ENCODE measurements at regions not wholly inside any gene's neighbourhood (a gene's known extent, or its start where the extent isn't known, plus 50 kb on each side); places are given as distances from the start of the nearest gene placed in this dataset.

DNA sequence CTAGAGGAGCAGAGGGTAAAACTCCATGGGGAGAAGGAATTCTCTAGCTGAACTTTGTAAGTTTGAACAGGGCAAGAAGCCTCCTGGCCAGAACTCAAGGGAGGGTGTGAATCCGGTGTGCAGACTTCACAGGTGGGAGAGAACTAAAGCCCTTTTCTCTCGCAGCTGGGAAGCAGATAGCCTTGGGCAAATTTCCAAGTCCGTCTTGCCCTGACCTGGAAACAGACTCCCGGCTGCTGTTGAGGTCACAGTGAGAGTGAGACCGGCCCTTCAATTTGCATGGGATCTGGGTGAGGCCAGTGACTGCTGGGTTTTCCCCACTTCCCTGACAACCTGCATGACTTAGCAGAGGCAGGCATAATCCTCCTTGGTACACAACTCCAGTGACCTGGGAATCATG lies 94.5 kb upstream of the ZNF827 start:
- no peak for DNase-seq
- Mint-ChIP-seq H3K9me3 (no peaks in the 10 kb centered on the region), H3K27ac (no peak overlapping the region), H3K4me3 (no peak overlapping the region), H3K4me1 (ENCODE audit: low read depth in 2 of 2) (no peaks in the 10 kb centered on the region), H3K27me3 (peaks cover 30 to 37% of the 10 kb centered on the region in 2 donors), H3K36me3 (ENCODE audit: insufficient read depth) (no peaks in the 10 kb centered on the region)
- no peak for ATAC-seq (replicated peaks)

DNA sequence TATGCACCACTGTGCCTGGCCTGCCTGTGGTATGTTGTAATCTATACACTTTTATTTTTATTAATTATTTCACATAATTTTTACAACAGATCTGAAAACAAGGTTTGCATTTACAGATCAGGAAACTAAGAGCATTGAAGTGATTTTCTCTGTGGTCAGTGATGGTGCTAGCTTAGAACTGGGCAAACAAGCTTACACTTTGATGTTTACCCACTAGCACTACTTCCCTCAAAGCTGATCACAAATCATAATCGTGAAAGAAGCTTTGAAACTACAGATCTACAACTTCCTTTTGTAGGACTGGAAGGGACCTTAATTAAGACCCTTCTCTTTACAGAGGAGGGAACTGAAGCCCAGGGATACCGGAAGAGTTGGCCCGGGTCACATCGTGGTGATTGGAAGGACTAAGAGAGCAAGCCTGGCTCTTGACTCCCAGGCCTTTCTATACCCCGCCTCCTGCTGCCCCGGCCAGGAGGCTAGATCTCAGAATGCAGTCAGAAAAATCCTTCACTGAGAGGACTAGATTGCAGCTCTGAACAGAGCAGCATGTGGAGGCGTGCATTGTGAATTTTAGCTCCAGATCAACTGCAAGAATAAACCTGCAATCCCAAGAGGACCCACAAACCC lies 93.7 kb upstream of the ZNF827 start:
- Mint-ChIP-seq H3K9me3 (no peaks in the 10 kb centered on the region), H3K27me3 (peaks cover 31 to 41% of the 10 kb centered on the region in 2 donors), H3K4me1 (ENCODE audit: low read depth in 2 of 2) (no peaks in the 10 kb centered on the region), H3K4me3 (no peak overlapping the region), H3K27ac (no peak overlapping the region), H3K36me3 (ENCODE audit: insufficient read depth) (no peaks in the 10 kb centered on the region)
- DNase-seq (no peak), ATAC-seq (replicated peaks) (no peak)

DNA sequence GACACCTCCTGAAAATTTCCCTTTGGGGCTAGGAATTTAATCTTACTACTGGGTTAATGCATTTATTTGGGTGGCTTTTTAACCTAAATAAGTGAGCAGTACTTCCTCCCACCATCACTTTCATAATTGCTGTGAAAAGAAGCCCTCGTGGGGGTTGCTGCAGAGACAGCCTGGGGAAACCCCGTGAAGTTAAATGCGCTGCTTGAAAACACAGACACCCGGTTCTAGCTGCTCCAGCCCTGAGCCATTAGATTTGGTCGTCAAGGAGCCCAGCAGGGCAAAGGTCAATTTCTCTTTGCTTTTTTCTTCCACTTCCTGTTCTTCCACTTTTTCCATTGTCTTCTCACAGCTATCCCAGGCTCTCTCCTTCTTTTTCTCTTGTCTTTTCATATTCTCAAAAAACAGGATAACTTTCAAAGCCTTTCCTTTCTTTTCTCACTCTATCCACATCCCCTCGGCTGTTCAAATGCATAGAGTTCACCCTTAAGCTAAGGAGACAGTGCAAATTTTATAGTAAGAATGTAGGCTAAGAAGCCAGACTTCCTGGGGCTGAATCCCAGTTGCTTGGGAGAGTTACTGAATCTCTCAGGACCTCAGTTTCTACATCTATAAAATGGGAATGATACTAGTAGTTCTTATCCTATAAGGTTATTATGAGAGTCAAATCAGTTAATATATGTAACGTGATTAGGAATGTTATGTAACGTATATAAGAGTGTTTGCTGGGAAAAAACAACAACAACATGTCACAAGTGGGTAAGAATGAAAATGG lies 91.5 kb upstream of the ZNF827 start:
- no peak overlapping the region for H3K27ac Mint-ChIP-seq
- no peaks in the 10 kb centered on the region for H3K36me3 Mint-ChIP-seq (ENCODE audit: insufficient read depth)
- no peak for DNase-seq

DNA sequence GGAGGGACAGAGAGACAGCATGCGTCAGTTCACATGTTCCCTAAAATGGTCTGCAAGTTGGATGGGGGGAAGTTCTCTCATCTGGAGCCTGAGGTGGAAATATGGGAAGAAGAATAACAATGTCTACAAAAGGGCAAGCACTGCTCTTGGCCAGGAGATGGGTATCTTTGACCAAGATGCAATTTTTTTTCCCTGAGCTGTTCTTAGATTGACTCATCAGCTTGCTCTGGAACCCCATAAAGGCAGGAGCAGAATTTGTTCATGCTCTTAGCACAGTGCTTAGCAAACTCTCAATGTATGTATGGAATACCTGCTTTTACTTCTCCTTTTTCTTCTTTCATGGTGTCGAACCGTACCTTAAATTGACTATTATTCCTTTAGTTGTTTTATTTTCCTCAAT lies 90.5 kb upstream of the ZNF827 start:
- Mint-ChIP-seq H3K27ac (no peak overlapping the region), H3K36me3 (ENCODE audit: insufficient read depth) (no peaks in the 10 kb centered on the region), H3K9me3 (no peaks in the 10 kb centered on the region), H3K4me1 (ENCODE audit: low read depth in 2 of 2) (no peaks in the 10 kb centered on the region), H3K4me3 (no peak overlapping the region), H3K27me3 (peaks cover 47 to 63% of the 10 kb centered on the region in 2 donors)
- ATAC-seq (replicated peaks) (no peak), DNase-seq (no peak)

More for the DNA sequence above, 91.5 kb upstream of the ZNF827 start:
- ATAC-seq (replicated peaks) = peak; percentile 42
- no peak overlapping the region for H3K4me3 Mint-ChIP-seq
- H3K4me1 Mint-ChIP-seq (ENCODE audit: low read depth in 2 of 2) = no peaks in the 10 kb centered on the region
- peaks cover 47 to 61% of the 10 kb centered on the region in 2 donors for H3K27me3 Mint-ChIP-seq
- no peaks in the 10 kb centered on the region for H3K9me3 Mint-ChIP-seq

DNA sequence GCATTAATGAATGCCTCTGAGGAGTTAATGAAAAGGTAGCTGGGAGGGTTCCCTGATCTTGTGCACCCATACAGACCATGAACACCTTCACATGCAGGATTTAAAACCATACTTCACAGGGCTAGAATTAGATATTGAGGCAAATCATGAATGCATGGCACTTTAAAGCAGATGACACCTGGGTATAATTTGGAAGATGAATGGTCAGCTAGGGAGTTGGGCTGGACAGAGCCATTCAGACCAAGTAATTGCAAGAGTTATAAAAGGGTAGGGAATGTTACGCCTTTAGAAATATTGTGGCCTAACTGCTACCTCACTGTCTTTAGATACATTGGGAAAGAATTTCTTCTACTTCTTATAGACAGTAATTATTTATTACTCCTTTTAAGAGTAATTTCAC lies 89.1 kb upstream of the ZNF827 start:
- Mint-ChIP-seq H3K9me3 (no peaks in the 10 kb centered on the region), H3K4me3 (no peak overlapping the region), H3K27me3 (peaks cover 37 to 62% of the 10 kb centered on the region in 2 donors), H3K27ac (no peak overlapping the region), H3K4me1 (ENCODE audit: low read depth in 2 of 2) (no peaks in the 10 kb centered on the region), H3K36me3 (ENCODE audit: insufficient read depth) (no peaks in the 10 kb centered on the region)
- ATAC-seq (replicated peaks) = no peak
- DNase-seq = no peak

DNA sequence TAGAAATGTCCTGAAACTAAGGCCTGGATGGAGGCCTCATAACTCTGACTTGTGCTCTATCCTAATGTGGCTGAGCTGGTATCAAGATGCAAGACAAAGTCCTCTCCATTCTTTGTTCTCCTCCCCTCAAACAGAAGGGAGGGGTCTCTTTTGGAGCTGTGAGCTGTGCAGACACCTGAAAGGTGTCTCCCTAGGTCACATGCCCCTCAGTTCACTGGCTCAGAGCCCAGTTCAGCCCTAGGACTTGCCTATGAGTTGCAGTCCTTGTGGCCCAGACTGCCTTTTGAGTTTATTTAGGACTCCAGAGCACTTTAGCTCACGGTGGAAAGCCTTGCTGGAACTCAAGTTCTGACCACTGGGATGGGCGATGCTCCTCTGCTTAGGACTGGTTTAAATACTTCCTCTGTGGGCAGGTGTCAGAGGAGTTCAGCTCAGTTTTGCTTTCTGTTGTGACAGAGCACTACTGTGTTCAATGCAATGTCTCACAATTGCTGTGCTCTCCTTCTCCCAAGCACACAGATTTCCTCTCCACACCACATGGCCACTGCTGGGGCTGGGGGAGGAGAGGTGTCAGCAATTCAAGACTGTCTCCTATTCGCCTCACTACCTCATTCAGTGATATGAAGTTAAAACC lies 84.8 kb upstream of the ZNF827 start:
- H3K27ac Mint-ChIP-seq = no peak overlapping the region
- H3K9me3 Mint-ChIP-seq = no peaks in the 10 kb centered on the region
- no peaks in the 10 kb centered on the region for H3K36me3 Mint-ChIP-seq (ENCODE audit: insufficient read depth)
- peaks cover 44 to 63% of the 10 kb centered on the region in 2 donors for H3K27me3 Mint-ChIP-seq
- ATAC-seq (replicated peaks) = no peak
- no peak overlapping the region for H3K4me3 Mint-ChIP-seq
- DNase-seq = no peak
- no peaks in the 10 kb centered on the region for H3K4me1 Mint-ChIP-seq (ENCODE audit: low read depth in 2 of 2)

DNA sequence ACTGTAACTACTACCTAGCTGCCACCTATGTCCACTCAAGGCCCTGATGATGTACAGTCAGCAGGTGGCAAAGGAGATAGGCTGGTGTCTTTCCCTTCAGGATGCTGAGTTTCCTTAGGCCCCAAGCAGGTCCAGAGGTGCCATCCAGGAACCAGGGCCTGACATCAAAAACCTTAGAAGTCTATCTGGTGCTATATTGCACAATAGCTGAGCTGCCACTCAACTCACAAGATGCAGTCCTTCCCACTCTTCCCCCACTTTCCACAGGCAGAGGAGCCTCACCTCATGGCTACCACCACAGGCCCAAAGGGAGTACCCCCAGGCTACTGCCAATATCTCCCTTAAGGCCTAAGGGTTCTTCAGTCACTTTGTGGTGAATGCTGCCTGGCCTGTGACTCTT lies 83.9 kb upstream of the ZNF827 start:
- ATAC-seq (replicated peaks) (no peak), DNase-seq (no peak)
- Mint-ChIP-seq H3K4me3 (no peak overlapping the region), H3K9me3 (no peaks in the 10 kb centered on the region), H3K27me3 (peaks cover 48 to 70% of the 10 kb centered on the region in 2 donors), H3K36me3 (ENCODE audit: insufficient read depth) (no peaks in the 10 kb centered on the region), H3K4me1 (ENCODE audit: low read depth in 2 of 2) (no peaks in the 10 kb centered on the region), H3K27ac (no peak overlapping the region)

DNA sequence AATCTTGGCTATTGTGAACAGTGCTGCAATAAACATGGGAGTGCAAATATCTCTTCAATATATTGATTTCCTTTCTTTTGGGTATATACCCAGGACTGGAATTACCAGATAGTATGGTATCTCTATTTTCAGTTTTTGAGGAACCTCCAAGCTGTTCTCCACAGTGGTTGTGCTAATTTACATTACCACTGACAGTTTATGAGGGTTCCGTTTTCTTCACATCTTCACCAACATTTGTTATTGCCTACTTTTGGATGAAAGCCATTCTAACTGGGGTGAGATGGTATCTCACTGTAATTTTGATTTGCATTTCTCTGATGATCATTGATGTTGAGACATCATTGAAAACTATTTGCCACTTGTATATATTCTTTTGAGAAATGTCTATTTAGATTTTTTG lies 79.6 kb upstream of the ZNF827 start:
- no peaks in the 10 kb centered on the region for H3K4me1 Mint-ChIP-seq (ENCODE audit: low read depth in 2 of 2)
- no peak overlapping the region for H3K27ac Mint-ChIP-seq
- ATAC-seq (replicated peaks) (no peak), DNase-seq (no peak)
- no peaks in the 10 kb centered on the region for H3K9me3 Mint-ChIP-seq
- no peak overlapping the region for H3K4me3 Mint-ChIP-seq
- H3K27me3 Mint-ChIP-seq = peaks cover 32 to 39% of the 10 kb centered on the region in 2 donors
- H3K36me3 Mint-ChIP-seq (ENCODE audit: insufficient read depth) = no peaks in the 10 kb centered on the region

DNA sequence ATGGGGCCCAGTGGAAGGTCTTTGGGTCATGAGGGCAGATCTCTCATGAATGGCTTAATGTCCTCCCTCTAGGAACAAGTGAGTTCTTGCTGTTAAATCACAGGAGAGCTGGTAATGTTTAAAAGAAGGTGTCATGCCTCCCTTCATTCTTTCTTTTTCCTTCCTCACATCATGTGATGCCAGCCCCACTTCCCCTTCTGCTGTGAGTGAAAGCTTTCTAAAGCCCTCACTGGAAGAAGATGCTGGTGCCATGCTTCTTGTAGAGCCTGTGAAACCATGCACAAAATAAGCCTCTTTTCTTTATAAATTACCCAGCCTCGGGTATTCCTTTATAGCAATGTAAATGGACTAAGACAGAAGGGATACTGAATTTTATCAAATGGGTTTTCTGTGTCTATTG lies 66.1 kb upstream of the ZNF827 start:
- Mint-ChIP-seq H3K4me1 (ENCODE audit: low read depth in 2 of 2) (no peaks in the 10 kb centered on the region), H3K27me3 (peaks cover 27 to 31% of the 10 kb centered on the region in 2 donors), H3K27ac (no peak overlapping the region), H3K9me3 (no peaks in the 10 kb centered on the region), H3K36me3 (ENCODE audit: insufficient read depth) (no peaks in the 10 kb centered on the region), H3K4me3 (no peak overlapping the region)
- DNase-seq = no peak
- ATAC-seq (replicated peaks) = no peak

DNA sequence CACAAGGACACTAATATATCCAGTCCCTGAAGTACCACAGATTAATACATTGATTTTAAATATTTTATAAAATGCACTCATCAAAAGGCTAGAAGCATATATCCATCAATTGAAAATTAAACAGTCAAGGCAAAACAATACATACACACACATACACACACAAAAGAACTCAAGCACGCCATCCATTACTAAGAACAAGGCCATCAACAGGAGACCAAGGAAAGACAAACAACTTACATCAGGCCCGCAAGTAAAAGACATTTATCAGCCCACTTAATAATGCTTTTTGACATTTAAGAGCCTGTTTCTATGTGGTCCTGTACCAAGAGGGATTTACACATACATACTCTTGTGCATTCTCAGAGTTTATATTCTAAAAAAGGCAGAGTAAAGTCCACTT lies 50.0 kb upstream of the ZNF827 start:
- Mint-ChIP-seq H3K4me3 (no peak overlapping the region), H3K4me1 (ENCODE audit: low read depth in 2 of 2) (no peaks in the 10 kb centered on the region), H3K9me3 (peaks cover 0 to 3% of the 10 kb centered on the region in 2 donors), H3K27me3 (peaks cover 4 to 19% of the 10 kb centered on the region in 2 donors), H3K27ac (no peak overlapping the region), H3K36me3 (ENCODE audit: insufficient read depth) (no peaks in the 10 kb centered on the region)
- ATAC-seq (replicated peaks) = no peak
- DNase-seq = no peak
